GM12873 (cell line): ENCODE measurements at regions not wholly inside any gene's neighbourhood (a gene's known extent, or its start where the extent isn't known, plus 50 kb on each side); places are given as distances from the start of the nearest gene placed in this dataset.

Experiments
- CTCF ChIP-seq: IDR thresholded peaks from 2 replicates; pipeline ENCODE4 v1.5.1; 2012; ENCODE audit warnings: low read depth, mild to moderate bottlenecking, moderate library complexity, low read length, control low read depth; ENCODE audit not compliant: insufficient read depth; ENCODE audit errors: missing control alignments

- TF ChIP-seq CTCF: no peak
These were observed 249.9 kb downstream of the DAD1 start for GRCh38 chr14:22338917-22339715.

- no peak for TF ChIP-seq CTCF
These were observed 250.6 kb downstream of the DAD1 start for GRCh38 chr14:22338381-22338780.

GRCh38 chr14:22337938-22338337 lies 251.1 kb downstream of the DAD1 start:
- TF ChIP-seq CTCF: no peak

- no peak for TF ChIP-seq CTCF
These were observed 251.5 kb downstream of the DAD1 start for GRCh38 chr14:22337521-22337920.

GRCh38 chr14:22336031-22336430 lies 253.0 kb downstream of the DAD1 start:
- TF ChIP-seq CTCF: no peak

GRCh38 chr14:22334627-22335026 lies 254.4 kb downstream of the DAD1 start:
- no peak for TF ChIP-seq CTCF

GRCh38 chr14:22334275-22334577 lies 254.8 kb downstream of the DAD1 start:
- TF ChIP-seq CTCF: no peak
